Spleen (tissue), 7 donors: ENCODE measurements at regions not wholly inside any gene's neighbourhood (a gene's known extent, or its start where the extent isn't known, plus 50 kb on each side); places are given as distances from the start of the nearest gene placed in this dataset.

Experiments used
- POLR2AphosphoS5 ChIP-seq, 3 donors: sonication (generic); formaldehyde crosslinking; IDR thresholded peaks; one replicate each; pipeline ENCODE4 v1.5.1; 2017; ENCODE audit warnings: antibody characterized with exemption in 3 of 3
- TF ChIP-seq, protein P1 (sequence below), 11 experiments: fragments of 200-600 bp in 7 of 11; fragments of 450-650 bp in 4 of 11; sonication (generic) in 4 of 11; IDR thresholded peaks in 8 of 11; conservative IDR thresholded peaks in 3 of 11; 1 replicate in 7 of 11; 2 replicates in 4 of 11; pipeline versions ENCODE4 v1.4.0 to v1.8.0; 2016 to 2021; ENCODE audit warnings: antibody characterized with exemption in 11 of 11, inconsistent platforms in 4 of 11, mild to moderate bottlenecking in 1 of 11
- donor health status: DM: no; HTN: no; CAD: no; lungs with moderate emphysema.
- donor health status: DM: no; HTN: no; CAD: no.
- donor health status: DM: no; HTN: no; CAD: no.

DNA sequence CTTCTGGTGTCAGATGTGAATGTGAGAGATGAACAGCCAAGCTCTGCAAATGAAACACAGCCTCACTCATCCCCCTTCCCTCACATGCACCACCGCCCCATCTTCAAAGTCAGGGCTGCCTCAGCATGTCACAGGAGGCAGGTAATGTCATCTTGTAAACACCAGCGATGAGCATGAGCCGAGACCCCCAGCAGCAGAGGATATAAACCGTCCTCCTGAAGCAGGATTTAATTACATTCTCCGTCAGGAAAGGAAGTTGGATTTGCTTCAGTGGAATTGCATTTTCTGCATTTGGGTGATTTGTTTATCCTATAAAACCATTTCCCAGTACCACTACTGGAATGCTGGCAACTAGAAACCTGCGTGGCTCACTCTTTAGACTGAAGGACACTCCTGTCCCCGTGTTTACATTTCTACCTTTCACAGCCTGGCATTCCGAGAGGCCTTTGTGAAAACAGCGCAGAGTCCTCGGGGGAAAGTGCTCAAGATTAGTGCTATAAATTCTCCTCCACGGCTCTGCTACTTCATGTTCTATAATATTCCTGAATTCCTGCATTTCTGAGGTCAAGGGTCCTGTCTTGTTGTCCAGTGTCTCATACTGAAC, 619.2 kb downstream of the IRS1 start:
- TF ChIP-seq, protein P1, sequence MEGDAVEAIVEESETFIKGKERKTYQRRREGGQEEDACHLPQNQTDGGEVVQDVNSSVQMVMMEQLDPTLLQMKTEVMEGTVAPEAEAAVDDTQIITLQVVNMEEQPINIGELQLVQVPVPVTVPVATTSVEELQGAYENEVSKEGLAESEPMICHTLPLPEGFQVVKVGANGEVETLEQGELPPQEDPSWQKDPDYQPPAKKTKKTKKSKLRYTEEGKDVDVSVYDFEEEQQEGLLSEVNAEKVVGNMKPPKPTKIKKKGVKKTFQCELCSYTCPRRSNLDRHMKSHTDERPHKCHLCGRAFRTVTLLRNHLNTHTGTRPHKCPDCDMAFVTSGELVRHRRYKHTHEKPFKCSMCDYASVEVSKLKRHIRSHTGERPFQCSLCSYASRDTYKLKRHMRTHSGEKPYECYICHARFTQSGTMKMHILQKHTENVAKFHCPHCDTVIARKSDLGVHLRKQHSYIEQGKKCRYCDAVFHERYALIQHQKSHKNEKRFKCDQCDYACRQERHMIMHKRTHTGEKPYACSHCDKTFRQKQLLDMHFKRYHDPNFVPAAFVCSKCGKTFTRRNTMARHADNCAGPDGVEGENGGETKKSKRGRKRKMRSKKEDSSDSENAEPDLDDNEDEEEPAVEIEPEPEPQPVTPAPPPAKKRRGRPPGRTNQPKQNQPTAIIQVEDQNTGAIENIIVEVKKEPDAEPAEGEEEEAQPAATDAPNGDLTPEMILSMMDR (IDR thresholded peaks at IDR 0.05 in 8 of 11, conservative IDR thresholded peaks at IDR 0.05 in 3 of 11): no peak
- TF ChIP-seq POLR2AphosphoS5 (IDR thresholded peaks at IDR 0.05): no peak
